GM12878 (cell line): ENCODE measurements at regions not wholly inside any gene's neighbourhood (a gene's known extent, or its start where the extent isn't known, plus 50 kb on each side); places are given as distances from the start of the nearest gene placed in this dataset.

Experiments used
- MXI1 ChIP-seq: fragments of 150-350 bp; IDR thresholded peaks from 2 replicates; pipeline ENCODE4 v1.6.1; 2011; ENCODE audit warnings: low read depth, mild to moderate bottlenecking, inconsistent platforms, low read length, improper control_type of control experiment
- SP1 ChIP-seq: IDR thresholded peaks from one replicate; pipeline ENCODE4 v1.6.1; 2011; ENCODE audit warnings: low read depth, low read length
- TF ChIP-seq, protein P1 (sequence below), 3 experiments: IDR thresholded peaks in 2 of 3; conservative IDR thresholded peaks in 1 of 3; 2 replicates each; pipeline ENCODE4 v1.5.1; 2011; ENCODE audit warnings: low read depth in 3 of 3, low read length in 3 of 3, mild to moderate bottlenecking in 3 of 3, control low read depth in 2 of 3, moderate library complexity in 2 of 3, inconsistent platforms in 1 of 3, mixed read lengths in 1 of 3; ENCODE audit not compliant: control insufficient read depth in 2 of 3, insufficient read depth in 1 of 3; ENCODE audit errors: extremely low read depth in 1 of 3

DNA sequence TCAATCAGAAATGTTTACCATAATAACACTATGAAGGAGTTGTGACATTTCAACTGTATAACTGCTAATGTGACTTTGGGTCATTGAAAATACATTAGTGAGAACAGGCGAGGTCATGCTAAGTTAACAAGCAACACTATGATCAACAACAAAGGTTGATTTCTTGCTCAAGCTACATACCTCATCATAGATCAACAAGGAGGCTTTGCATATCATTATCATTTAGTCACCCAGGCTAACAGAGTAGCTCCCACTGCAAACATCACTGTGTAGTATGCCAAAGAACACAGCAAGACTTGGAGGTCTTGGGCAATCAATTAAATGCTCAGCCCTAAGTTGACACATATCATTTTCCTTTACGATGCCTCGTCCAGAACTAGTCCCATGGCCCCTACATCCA lies 212.5 kb downstream of the NOVA1 start:
- TF ChIP-seq, protein P1, sequence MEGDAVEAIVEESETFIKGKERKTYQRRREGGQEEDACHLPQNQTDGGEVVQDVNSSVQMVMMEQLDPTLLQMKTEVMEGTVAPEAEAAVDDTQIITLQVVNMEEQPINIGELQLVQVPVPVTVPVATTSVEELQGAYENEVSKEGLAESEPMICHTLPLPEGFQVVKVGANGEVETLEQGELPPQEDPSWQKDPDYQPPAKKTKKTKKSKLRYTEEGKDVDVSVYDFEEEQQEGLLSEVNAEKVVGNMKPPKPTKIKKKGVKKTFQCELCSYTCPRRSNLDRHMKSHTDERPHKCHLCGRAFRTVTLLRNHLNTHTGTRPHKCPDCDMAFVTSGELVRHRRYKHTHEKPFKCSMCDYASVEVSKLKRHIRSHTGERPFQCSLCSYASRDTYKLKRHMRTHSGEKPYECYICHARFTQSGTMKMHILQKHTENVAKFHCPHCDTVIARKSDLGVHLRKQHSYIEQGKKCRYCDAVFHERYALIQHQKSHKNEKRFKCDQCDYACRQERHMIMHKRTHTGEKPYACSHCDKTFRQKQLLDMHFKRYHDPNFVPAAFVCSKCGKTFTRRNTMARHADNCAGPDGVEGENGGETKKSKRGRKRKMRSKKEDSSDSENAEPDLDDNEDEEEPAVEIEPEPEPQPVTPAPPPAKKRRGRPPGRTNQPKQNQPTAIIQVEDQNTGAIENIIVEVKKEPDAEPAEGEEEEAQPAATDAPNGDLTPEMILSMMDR (IDR thresholded peaks at IDR 0.05 in 2 of 3, conservative IDR thresholded peaks at IDR 0.05 in 1 of 3; ENCODE audit: control insufficient read depth in 2 of 3, extremely low read depth in 1 of 3, insufficient read depth in 1 of 3, low read depth in 3 of 3, low read length in 3 of 3): no peak
- TF ChIP-seq SP1: no peak
- TF ChIP-seq MXI1: no peak
